MCF 10A (cell line): ENCODE measurements at regions not wholly inside any gene's neighbourhood (a gene's known extent, or its start where the extent isn't known, plus 50 kb on each side); places are given as distances from the start of the nearest gene placed in this dataset.
A peak's percentile ranks its signal among the peaks of the same experiment; 100 is the strongest.

Source experiments
- BruUV-seq: library from RNA; stranded (reverse); fragments of 400-500 nt; replicated peaks from 2 replicates; lab custom pipeline; 2021; lab: Mats Ljungman, UMichigan
- CTCF ChIA-PET: fragments of 300-600 bp; sonication (Branson Sonifier 250); formaldehyde crosslinking; extraction: SDS; loops from one replicate; lab custom pipeline; 2021; ENCODE audit warnings: antibody characterized with exemption, inconsistent platforms; lab: Yijun Ruan, JAX
- POLR2A ChIA-PET: fragments of 300-600, 350-650 bp; sonication (Branson Sonifier 250); formaldehyde crosslinking; extraction: SDS; loops from one replicate; lab custom pipeline; 2020; ENCODE audit warnings: antibody characterized with exemption, inconsistent platforms; lab: Yijun Ruan, JAX
- DNase-seq: peaks from one replicate; pipeline ENCODE4 v3.0.0-alpha.2; 2018; ENCODE audit not compliant: unreplicated experiment
- H3K27ac Mint-ChIP-seq: one replicate; pipeline ENCODE4 v1.8.0; 2022; ENCODE audit warnings: mild to moderate bottlenecking, low read depth, mixed read lengths; ENCODE audit not compliant: unreplicated experiment
- H3K27me3 Mint-ChIP-seq: one replicate; pipeline ENCODE4 v1.8.0; 2022; ENCODE audit warnings: mixed read lengths; ENCODE audit not compliant: insufficient read depth, unreplicated experiment
- H3K36me3 Mint-ChIP-seq: one replicate; pipeline ENCODE4 v1.8.0; 2022; ENCODE audit warnings: mild to moderate bottlenecking, moderate library complexity, mixed read lengths; ENCODE audit not compliant: insufficient read depth, unreplicated experiment
- H3K4me1 Mint-ChIP-seq: one replicate; pipeline ENCODE4 v1.8.0; 2022; ENCODE audit warnings: mixed read lengths; ENCODE audit not compliant: insufficient read depth, unreplicated experiment
- H3K4me3 Mint-ChIP-seq: one replicate; pipeline ENCODE4 v1.8.0; 2022; ENCODE audit warnings: mild to moderate bottlenecking, moderate library complexity, mixed read lengths; ENCODE audit not compliant: unreplicated experiment
- H3K9me3 Mint-ChIP-seq: one replicate; pipeline ENCODE4 v1.8.0; 2022; ENCODE audit warnings: mixed read lengths; ENCODE audit not compliant: unreplicated experiment
- CTCF ChIP-seq: fragments of 200-600 bp; IDR thresholded peaks from one replicate; pipeline ENCODE4 v1.8.0; 2022; ENCODE audit warnings: antibody characterized with exemption, mild to moderate bottlenecking; ENCODE audit not compliant: unreplicated experiment
- intact Hi-C: fragments of 100-400 bp; cut with micrococcal nuclease; formaldehyde crosslinking; loops from 2 replicates; pipeline ENCODE4 v1.14.1; 2022

- Mint-ChIP-seq H3K4me1 (peaks cover 31% of the 10 kb centered on the region), H3K27ac (no peak overlapping the region), H3K36me3 (no peaks in the 10 kb centered on the region), H3K4me3 (no peak overlapping the region), H3K27me3 (no peaks in the 10 kb centered on the region), H3K9me3 (no peaks in the 10 kb centered on the region)
- DNase-seq: no peak
- CTCF ChIA-PET: no interaction called here
- intact Hi-C loops: no loop called here
- no peak for TF ChIP-seq CTCF
- POLR2A ChIA-PET: interaction anchor here (2.2 kb wide), 1 partner anchor 15 kb away, joined by 4 read pairs; no protein-coding TSS in a partner anchor
- BruUV-seq: no TSS peak
Measured at GRCh38 chr10:89915968-89916367, 214.6 kb downstream of the KIF20B start.

DNA sequence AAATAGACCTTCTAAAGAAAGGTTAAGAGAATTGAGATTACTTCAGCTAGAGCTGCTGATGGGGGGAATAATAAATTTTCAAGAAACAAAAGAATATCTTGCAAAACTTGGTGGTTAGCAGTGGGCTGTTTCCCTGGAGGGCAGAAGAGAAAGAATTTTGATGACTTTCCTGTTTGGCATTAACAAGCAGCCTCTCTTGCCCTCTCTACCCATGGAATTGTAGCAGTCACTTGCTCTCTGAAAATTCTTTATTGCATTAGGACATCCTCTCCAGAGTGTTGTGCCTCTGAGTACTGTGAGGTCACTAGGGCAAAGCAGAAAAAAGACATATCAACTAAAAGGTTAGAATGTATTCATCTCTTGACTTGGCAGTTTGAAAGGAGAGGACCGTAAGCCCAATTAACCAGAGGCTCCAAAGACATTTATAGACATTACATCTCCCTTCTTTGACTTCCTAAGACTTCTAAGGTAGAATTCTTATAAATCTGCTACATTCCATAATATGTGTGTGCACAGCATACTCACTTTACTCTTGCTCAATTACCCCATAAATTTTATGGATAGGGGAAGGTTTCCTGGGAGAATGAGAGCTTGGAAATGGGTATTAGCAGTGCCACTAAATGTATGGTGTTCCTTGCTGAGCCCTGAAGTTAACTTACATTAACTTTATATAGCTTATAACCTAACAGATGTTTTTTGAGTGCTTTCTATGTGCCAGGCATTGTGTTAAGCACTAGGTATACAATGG is 215.3 kb downstream of the KIF20B start:
- H3K27ac Mint-ChIP-seq: no peak overlapping the region
- DNase-seq: peak; percentile 47
- TF ChIP-seq CTCF: no peak
- H3K4me1 Mint-ChIP-seq: peaks cover 38% of the 10 kb centered on the region
- H3K27me3 Mint-ChIP-seq: no peaks in the 10 kb centered on the region
- H3K9me3 Mint-ChIP-seq: no peaks in the 10 kb centered on the region
- ChIA-PET CTCF (no interaction called here), POLR2A (interaction anchor here (2.2 kb wide), 1 partner anchor 16 kb away, joined by 4 read pairs; no protein-coding TSS in a partner anchor)
- no peaks in the 10 kb centered on the region for H3K36me3 Mint-ChIP-seq
- BruUV-seq: no TSS peak
- intact Hi-C loops: no loop called here
- H3K4me3 Mint-ChIP-seq: no peak overlapping the region

GRCh38 chr10:89921403-89921802 is 220.0 kb downstream of the KIF20B start:
- DNase-seq: peak; percentile 54
- Mint-ChIP-seq H3K4me3 (no peak overlapping the region), H3K27me3 (no peaks in the 10 kb centered on the region), H3K27ac (peak overlapping the region; percentile 25), H3K9me3 (peaks cover 8% of the 10 kb centered on the region), H3K36me3 (no peaks in the 10 kb centered on the region), H3K4me1 (peaks cover 44% of the 10 kb centered on the region)
- no peak for TF ChIP-seq CTCF
- intact Hi-C loops: no loop called here
- no TSS peak for BruUV-seq
- ChIA-PET CTCF (interaction anchor here (0.5 to 1.3 kb wide), 3 partner anchors 12 to 254 kb away, joined by 3 to 4 read pairs (median 4); no protein-coding TSS in a partner anchor), POLR2A (interaction anchor here (0.6 to 1.2 kb wide), 9 partner anchors 11 to 872 kb away, joined by 3 to 4 read pairs (median 3); no protein-coding TSS in a partner anchor)

DNA sequence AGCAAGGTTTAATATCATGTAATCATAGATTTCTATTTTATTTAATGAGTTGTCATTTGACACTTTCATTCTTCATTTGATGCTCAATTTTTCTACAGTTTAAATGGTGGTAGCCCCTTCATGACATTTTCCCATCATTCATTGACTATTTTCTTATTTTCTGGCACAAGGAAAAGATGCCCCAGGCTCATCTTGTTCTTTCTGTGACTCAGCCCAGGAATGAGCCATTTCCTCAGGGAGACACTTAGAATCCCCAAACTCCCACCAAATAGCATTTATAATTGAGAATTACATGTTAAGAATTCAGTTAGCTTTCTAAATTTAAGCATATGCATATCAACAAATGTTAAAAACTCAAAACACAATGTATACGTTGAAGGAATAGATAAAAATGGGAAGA is 222.3 kb downstream of the KIF20B start:
- no peak overlapping the region for H3K4me3 Mint-ChIP-seq
- BruUV-seq: no TSS peak
- H3K27me3 Mint-ChIP-seq: no peaks in the 10 kb centered on the region
- DNase-seq: peak; percentile 69
- peaks cover 43% of the 10 kb centered on the region for H3K4me1 Mint-ChIP-seq
- intact Hi-C loops: no loop called here
- no peak for TF ChIP-seq CTCF
- H3K36me3 Mint-ChIP-seq: no peaks in the 10 kb centered on the region
- peak overlapping the region; percentile 71 for H3K27ac Mint-ChIP-seq
- CTCF ChIA-PET: no interaction called here
- POLR2A ChIA-PET: interaction anchor here (0.7 kb wide), 2 partner anchors 55 to 62 kb away, joined by 3 read pairs; no protein-coding TSS in a partner anchor
- H3K9me3 Mint-ChIP-seq: peaks cover 8% of the 10 kb centered on the region
